Muscle layer of colon (tissue), 2 donors: ENCODE measurements at regions not wholly inside any gene's neighbourhood (a gene's known extent, or its start where the extent isn't known, plus 50 kb on each side); places are given as distances from the start of the nearest gene placed in this dataset.

Source experiments
- H3K27ac ChIP-seq: one replicate; pipeline ENCODE4 v1.7.0; 2013; ENCODE audit warnings: low read depth, mild to moderate bottlenecking, low read length, moderate library complexity
- H3K27me3 ChIP-seq, 2 donors: one replicate each; pipeline ENCODE4 v1.7.0; 2013; ENCODE audit warnings: low read length in 2 of 2, mild to moderate bottlenecking in 2 of 2; ENCODE audit not compliant: insufficient read depth in 2 of 2, control insufficient read depth in 1 of 2
- H3K36me3 ChIP-seq: one replicate; pipeline ENCODE4 v1.7.0; 2013; ENCODE audit warnings: mild to moderate bottlenecking, low read length; ENCODE audit not compliant: insufficient read depth
- H3K4me1 ChIP-seq: one replicate; pipeline ENCODE4 v1.7.0; 2013; ENCODE audit warnings: mild to moderate bottlenecking, low read length; ENCODE audit not compliant: insufficient read depth
- H3K4me3 ChIP-seq, 2 donors: one replicate each; pipeline ENCODE4 v1.7.0; 2013; ENCODE audit warnings: low read length in 2 of 2, low read depth in 1 of 2, mild to moderate bottlenecking in 1 of 2, moderate library complexity in 1 of 2
- H3K9ac ChIP-seq: one replicate; pipeline ENCODE4 v1.7.0; 2013; ENCODE audit warnings: low read length
- H3K9me3 ChIP-seq: one replicate; pipeline ENCODE4 v1.7.0; 2013; ENCODE audit warnings: mild to moderate bottlenecking, low read length
- donor health status: abdominal sarcoma.
- donor health status: Adenocarcinoma of cecum.

GRCh38 chr14:59117754-59118528, 70.5 kb upstream of the DAAM1 start:
- Histone ChIP-seq H3K4me1 (no peaks in the 10 kb centered on the region), H3K27ac (no peak overlapping the region), H3K9me3 (no peaks in the 10 kb centered on the region), H3K36me3 (no peaks in the 10 kb centered on the region), H3K9ac (no peak overlapping the region), H3K27me3 (no peaks in the 10 kb centered on the region), H3K4me3 (no peak overlapping the region)

- no peaks in the 10 kb centered on the region for H3K36me3 ChIP-seq
- no peak overlapping the region for H3K9ac ChIP-seq
These were observed 67.5 kb upstream of the DAAM1 start for GRCh38 chr14:59120921-59121320.

GRCh38 chr14:59123531-59123930, 64.9 kb upstream of the DAAM1 start:
- no peak overlapping the region for H3K4me3 ChIP-seq
- H3K9ac ChIP-seq, result no peak overlapping the region
- no peak overlapping the region for H3K27ac ChIP-seq
- H3K36me3 ChIP-seq, result no peaks in the 10 kb centered on the region
- H3K4me1 ChIP-seq, result no peaks in the 10 kb centered on the region
- H3K9me3 ChIP-seq, result no peaks in the 10 kb centered on the region
- no peaks in the 10 kb centered on the region for H3K27me3 ChIP-seq

More at GRCh38 chr14:59120921-59121320, 67.5 kb upstream of the DAAM1 start:
- no peak overlapping the region for H3K27ac ChIP-seq
- no peak overlapping the region for H3K4me3 ChIP-seq
- H3K27me3 ChIP-seq, result no peaks in the 10 kb centered on the region
- no peaks in the 10 kb centered on the region for H3K9me3 ChIP-seq
- no peaks in the 10 kb centered on the region for H3K4me1 ChIP-seq

GRCh38 chr14:59123975-59124374, 64.5 kb upstream of the DAAM1 start:
- Histone ChIP-seq H3K27ac (no peak overlapping the region), H3K4me3 (no peak overlapping the region), H3K9ac (no peak overlapping the region), H3K36me3 (no peaks in the 10 kb centered on the region), H3K27me3 (no peaks in the 10 kb centered on the region), H3K4me1 (peaks cover 4% of the 10 kb centered on the region), H3K9me3 (no peaks in the 10 kb centered on the region)

GRCh38 chr14:59125156-59125555, 63.3 kb upstream of the DAAM1 start:
- Histone ChIP-seq H3K9me3 (no peaks in the 10 kb centered on the region), H3K27me3 (no peaks in the 10 kb centered on the region), H3K27ac (no peak overlapping the region), H3K36me3 (no peaks in the 10 kb centered on the region), H3K4me3 (no peak overlapping the region), H3K4me1 (peaks cover 4% of the 10 kb centered on the region), H3K9ac (no peak overlapping the region)

GRCh38 chr14:59126714-59127436, 61.6 kb upstream of the DAAM1 start:
- H3K36me3 ChIP-seq, result no peaks in the 10 kb centered on the region
- H3K9me3 ChIP-seq, result no peaks in the 10 kb centered on the region
- no peak overlapping the region for H3K27ac ChIP-seq
- H3K4me3 ChIP-seq, result no peak overlapping the region
- H3K4me1 ChIP-seq, result peaks cover 4% of the 10 kb centered on the region
- H3K9ac ChIP-seq, result no peak overlapping the region
- no peaks in the 10 kb centered on the region for H3K27me3 ChIP-seq

- Histone ChIP-seq H3K36me3 (no peaks in the 10 kb centered on the region), H3K27ac (no peak overlapping the region), H3K4me1 (peaks cover 4% of the 10 kb centered on the region), H3K27me3 (no peaks in the 10 kb centered on the region), H3K9ac (no peak overlapping the region), H3K9me3 (no peaks in the 10 kb centered on the region), H3K4me3 (no peak overlapping the region)
These were observed 61.1 kb upstream of the DAAM1 start for GRCh38 chr14:59127437-59127732.

- H3K9ac ChIP-seq, result no peak overlapping the region
- no peak overlapping the region for H3K27ac ChIP-seq
- H3K4me1 ChIP-seq, result peaks cover 4% of the 10 kb centered on the region
- H3K9me3 ChIP-seq, result no peaks in the 10 kb centered on the region
- H3K27me3 ChIP-seq, result no peaks in the 10 kb centered on the region
- no peaks in the 10 kb centered on the region for H3K36me3 ChIP-seq
- no peak overlapping the region for H3K4me3 ChIP-seq
These were observed 58.0 kb upstream of the DAAM1 start for GRCh38 chr14:59130462-59130861.

GRCh38 chr14:59131938-59132795, 56.3 kb upstream of the DAAM1 start:
- H3K27ac ChIP-seq, result no peak overlapping the region
- H3K9me3 ChIP-seq, result no peaks in the 10 kb centered on the region
- no peaks in the 10 kb centered on the region for H3K36me3 ChIP-seq
- no peaks in the 10 kb centered on the region for H3K27me3 ChIP-seq
- H3K4me3 ChIP-seq, result no peak overlapping the region
- H3K4me1 ChIP-seq, result peaks cover 4% of the 10 kb centered on the region
- H3K9ac ChIP-seq, result no peak overlapping the region

- Histone ChIP-seq H3K4me3 (no peak overlapping the region), H3K27me3 (no peaks in the 10 kb centered on the region), H3K27ac (no peak overlapping the region), H3K9me3 (no peaks in the 10 kb centered on the region), H3K9ac (no peak overlapping the region), H3K4me1 (peaks cover 4% of the 10 kb centered on the region), H3K36me3 (no peaks in the 10 kb centered on the region)
These were observed 55.5 kb upstream of the DAAM1 start for GRCh38 chr14:59132796-59133494.

- Histone ChIP-seq H3K36me3 (no peaks in the 10 kb centered on the region), H3K27me3 (no peaks in the 10 kb centered on the region), H3K4me1 (peaks cover 2% of the 10 kb centered on the region), H3K9ac (no peak overlapping the region), H3K4me3 (no peak overlapping the region), H3K9me3 (no peaks in the 10 kb centered on the region), H3K27ac (no peak overlapping the region)
These were observed 54.8 kb upstream of the DAAM1 start for GRCh38 chr14:59133709-59134108.
